Tibial artery (tissue), 4 donors: ENCODE measurements at regions not wholly inside any gene's neighbourhood (a gene's known extent, or its start where the extent isn't known, plus 50 kb on each side); places are given as distances from the start of the nearest gene placed in this dataset.

ENCODE experiments used
- DNase-seq, 2 donors: peaks; one replicate each; pipeline ENCODE4 v3.0.0-alpha.2; 2019
- H3K27ac ChIP-seq, 2 donors: fragments of 200-600 bp; sonication (generic) in 1 of 2; 1 replicate in 1 of 2; 2 replicates in 1 of 2; pipeline ENCODE4 v1.5.1; 2018 to 2019; ENCODE audit warnings: mild to moderate bottlenecking in 1 of 2
- H3K27me3 ChIP-seq, 2 donors: fragments of 200-600 bp; sonication (generic) in 1 of 2; one replicate each; pipeline versions ENCODE4 v1.5.1 to v1.6.0; 2016 to 2019
- H3K36me3 ChIP-seq, 3 donors: fragments of 200-600 bp; sonication (generic) in 2 of 3; one replicate each; pipeline ENCODE4 v1.5.1; 2016 to 2019; ENCODE audit warnings: mild to moderate bottlenecking in 2 of 3
- H3K4me1 ChIP-seq, 4 donors: fragments of 200-600 bp; sonication (generic) in 2 of 4; 1 replicate in 3 of 4; 2 replicates in 1 of 4; pipeline ENCODE4 v1.5.1; 2016 to 2019
- H3K4me3 ChIP-seq, 2 donors: fragments of 200-600 bp; sonication (generic) in 1 of 2; 1 replicate in 1 of 2; 2 replicates in 1 of 2; pipeline ENCODE4 v1.5.1; 2018 to 2019; ENCODE audit warnings: mild to moderate bottlenecking in 2 of 2
- H3K9me3 ChIP-seq, 3 donors: fragments of 200-600 bp; sonication (generic) in 1 of 3; one replicate each; pipeline ENCODE4 v1.5.1; 2016 to 2019
- intact Hi-C: fragments of 100-400 bp; cut with DNase I; formaldehyde crosslinking; loops from one replicate; pipeline ENCODE4 v1.15.0; 2023; ENCODE audit warnings: low total_unique reads
- TF ChIP-seq, protein P1 (sequence below), 2 experiments: fragments of 200-600 bp in 1 of 2; fragments of 450-650 bp in 1 of 2; IDR thresholded peaks; one replicate each; pipeline ENCODE4 v1.5.1; 2017 to 2019; ENCODE audit warnings: antibody characterized with exemption in 2 of 2, mild to moderate bottlenecking in 1 of 2, moderate library complexity in 1 of 2

DNA sequence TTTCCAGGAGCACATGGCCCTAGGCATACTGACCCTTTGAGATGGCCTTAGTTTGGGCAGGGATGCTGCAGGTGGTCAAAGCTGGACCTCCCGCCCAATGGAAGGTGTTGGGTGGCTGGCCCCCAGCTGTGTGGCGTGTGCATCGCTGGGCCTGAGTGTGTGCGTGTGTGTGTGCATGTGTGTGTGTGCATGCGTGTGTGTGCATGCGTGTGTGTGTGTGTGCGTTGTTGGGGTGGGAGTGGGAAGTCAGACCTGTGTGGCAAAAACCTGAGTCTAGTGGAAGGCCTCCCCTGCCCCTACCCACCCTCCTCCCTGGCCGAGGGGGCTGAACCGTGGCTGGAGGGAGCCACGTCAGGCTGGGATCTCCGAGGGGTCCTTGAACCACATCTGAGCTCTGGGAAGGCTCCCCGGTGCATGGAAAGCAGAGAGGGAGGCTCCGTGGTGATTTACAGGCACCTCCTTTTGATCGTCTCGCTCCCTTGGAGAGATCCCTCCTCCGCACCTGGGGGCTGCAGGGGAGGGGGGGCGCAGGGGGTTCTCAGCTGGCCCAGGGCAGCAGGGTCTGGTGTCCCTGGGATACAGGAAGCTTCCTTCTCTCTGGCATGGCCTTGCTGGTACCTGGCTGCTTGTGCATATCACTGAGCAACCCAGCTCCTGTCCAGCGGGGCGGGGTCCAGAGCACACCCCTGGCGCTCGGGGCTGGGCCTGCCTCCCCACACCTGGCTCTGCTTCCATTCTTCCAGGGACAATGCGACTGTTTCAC, 124.7 kb upstream of the WNT4 start:
- H3K9me3 ChIP-seq, result no peaks in the 10 kb centered on the region
- no peaks in the 10 kb centered on the region for H3K36me3 ChIP-seq
- no peaks in the 10 kb centered on the region for H3K4me1 ChIP-seq
- peaks cover 0 to 69% of the 10 kb centered on the region in 2 donors for H3K27me3 ChIP-seq
- H3K27ac ChIP-seq, result no peak overlapping the region
- H3K4me3 ChIP-seq, result no peak overlapping the region
- no peak for DNase-seq
- intact Hi-C loops, result no loop called here
- TF ChIP-seq, protein P1, sequence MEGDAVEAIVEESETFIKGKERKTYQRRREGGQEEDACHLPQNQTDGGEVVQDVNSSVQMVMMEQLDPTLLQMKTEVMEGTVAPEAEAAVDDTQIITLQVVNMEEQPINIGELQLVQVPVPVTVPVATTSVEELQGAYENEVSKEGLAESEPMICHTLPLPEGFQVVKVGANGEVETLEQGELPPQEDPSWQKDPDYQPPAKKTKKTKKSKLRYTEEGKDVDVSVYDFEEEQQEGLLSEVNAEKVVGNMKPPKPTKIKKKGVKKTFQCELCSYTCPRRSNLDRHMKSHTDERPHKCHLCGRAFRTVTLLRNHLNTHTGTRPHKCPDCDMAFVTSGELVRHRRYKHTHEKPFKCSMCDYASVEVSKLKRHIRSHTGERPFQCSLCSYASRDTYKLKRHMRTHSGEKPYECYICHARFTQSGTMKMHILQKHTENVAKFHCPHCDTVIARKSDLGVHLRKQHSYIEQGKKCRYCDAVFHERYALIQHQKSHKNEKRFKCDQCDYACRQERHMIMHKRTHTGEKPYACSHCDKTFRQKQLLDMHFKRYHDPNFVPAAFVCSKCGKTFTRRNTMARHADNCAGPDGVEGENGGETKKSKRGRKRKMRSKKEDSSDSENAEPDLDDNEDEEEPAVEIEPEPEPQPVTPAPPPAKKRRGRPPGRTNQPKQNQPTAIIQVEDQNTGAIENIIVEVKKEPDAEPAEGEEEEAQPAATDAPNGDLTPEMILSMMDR (IDR thresholded peaks at IDR 0.05), result no peak

- DNase-seq, result no peak
- Histone ChIP-seq H3K9me3 (no peaks in the 10 kb centered on the region), H3K4me3 (no peak overlapping the region), H3K27ac (no peak overlapping the region), H3K4me1 (no peaks in the 10 kb centered on the region), H3K27me3 (peaks cover 0 to 66% of the 10 kb centered on the region in 2 donors), H3K36me3 (no peaks in the 10 kb centered on the region)
- intact Hi-C loops, result no loop called here
- TF ChIP-seq, protein P1 (IDR thresholded peaks at IDR 0.05), result no peak
These were observed 125.4 kb upstream of the WNT4 start for GRCh38 chr1:22268327-22268726.

DNA sequence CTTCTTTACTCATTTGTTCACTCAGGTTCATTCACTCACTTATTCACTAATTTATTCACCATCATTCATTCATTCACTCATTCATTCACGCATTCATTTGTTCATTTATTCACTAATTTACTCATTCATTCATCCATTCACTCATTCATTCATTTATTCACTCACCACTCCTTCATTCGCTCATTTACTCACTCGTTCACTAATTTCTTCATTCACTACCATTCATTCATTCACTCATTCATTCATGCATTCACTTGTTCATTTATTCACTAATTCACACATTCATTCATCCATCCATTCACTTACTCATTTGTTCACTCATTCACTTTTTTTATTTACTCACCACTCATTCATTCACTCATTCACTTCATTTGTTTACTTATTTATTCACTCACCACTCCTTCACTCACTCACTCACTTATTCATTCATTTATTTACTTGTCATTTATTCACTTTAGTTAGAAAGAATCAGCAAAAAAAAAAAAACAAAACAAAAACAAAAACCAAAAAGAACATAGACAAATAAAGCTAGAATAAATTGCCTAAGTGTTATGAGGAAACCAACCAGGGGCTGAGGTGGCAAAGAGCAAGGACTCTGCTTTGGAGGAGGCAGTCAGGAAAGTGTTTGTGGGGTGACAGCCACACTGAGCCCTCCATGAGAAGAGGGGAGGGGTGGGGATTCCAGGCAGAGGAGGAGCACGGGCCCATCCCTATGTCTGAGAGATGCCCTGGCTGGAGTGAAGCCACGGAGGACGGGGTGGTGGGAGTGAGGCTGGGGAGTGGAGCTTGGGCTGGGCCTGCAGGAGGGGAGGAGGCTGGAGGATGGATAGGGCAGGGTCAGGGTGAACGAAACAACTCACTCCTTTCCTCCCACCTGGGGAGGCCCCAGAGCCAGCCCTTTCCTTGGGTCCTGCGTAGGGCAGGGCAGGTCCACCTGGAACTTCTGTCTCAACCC, 129.2 kb upstream of the WNT4 start:
- Histone ChIP-seq H3K9me3 (no peaks in the 10 kb centered on the region), H3K4me3 (no peak overlapping the region), H3K27me3 (peaks cover 0 to 66% of the 10 kb centered on the region in 2 donors), H3K36me3 (no peaks in the 10 kb centered on the region), H3K4me1 (peaks cover 0 to 6% (median 0%) of the 10 kb centered on the region in 4 donors), H3K27ac (no peak overlapping the region)
- DNase-seq, result no peak
- TF ChIP-seq, protein P1 (IDR thresholded peaks at IDR 0.05), result no peak
- intact Hi-C loops, result no loop called here

GRCh38 chr1:22273686-22274681, 131.1 kb upstream of the WNT4 start:
- no peaks in the 10 kb centered on the region for H3K36me3 ChIP-seq
- no peak for DNase-seq
- peaks cover 0 to 6% (median 0%) of the 10 kb centered on the region in 4 donors for H3K4me1 ChIP-seq
- peaks cover 0 to 59% of the 10 kb centered on the region in 2 donors for H3K27me3 ChIP-seq
- no peak overlapping the region for H3K27ac ChIP-seq
- intact Hi-C loops, result no loop called here
- TF ChIP-seq, protein P1 (IDR thresholded peaks at IDR 0.05), result no peak
- no peak overlapping the region for H3K4me3 ChIP-seq
- no peaks in the 10 kb centered on the region for H3K9me3 ChIP-seq

DNA sequence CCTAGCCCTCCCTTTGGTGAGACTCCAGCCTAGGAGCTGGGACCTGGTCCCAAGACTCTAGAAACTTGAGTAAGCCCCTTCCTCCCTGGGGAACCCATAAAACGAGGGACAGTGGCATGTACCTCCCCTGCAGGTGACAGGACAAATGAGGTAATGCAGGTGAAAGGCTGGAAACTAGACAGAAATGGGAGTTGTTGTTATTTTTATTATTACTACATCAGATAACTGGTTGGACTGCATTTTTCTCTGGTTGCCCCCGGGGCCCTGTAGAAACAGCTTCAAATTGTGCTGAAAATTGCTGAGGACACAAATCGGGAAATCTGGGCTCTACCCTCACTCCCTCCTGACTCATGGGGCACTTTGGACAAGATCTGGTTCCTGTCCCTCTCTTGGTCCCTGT, 132.3 kb upstream of the WNT4 start:
- DNase-seq, result no peak
- H3K4me1 ChIP-seq, result peaks cover 0 to 6% (median 0%) of the 10 kb centered on the region in 4 donors
- H3K27me3 ChIP-seq, result peaks cover 0 to 57% of the 10 kb centered on the region in 2 donors
- no peak overlapping the region for H3K4me3 ChIP-seq
- H3K36me3 ChIP-seq, result no peaks in the 10 kb centered on the region
- intact Hi-C loops, result no loop called here
- TF ChIP-seq, protein P1 (IDR thresholded peaks at IDR 0.05), result no peak
- no peak overlapping the region for H3K27ac ChIP-seq
- H3K9me3 ChIP-seq, result no peaks in the 10 kb centered on the region
